T47D (cell line): ENCODE measurements at regions not wholly inside any gene's neighbourhood (a gene's known extent, or its start where the extent isn't known, plus 50 kb on each side); places are given as distances from the start of the nearest gene placed in this dataset.

Source experiments
- DNase-seq, 2 experiments: peaks; one replicate each; pipeline versions ENCODE4 v3.0.0 to v3.0.0-alpha.2; 2011 to 2012; ENCODE audit warnings: low read depth in 1 of 2, low spot score in 1 of 2
- JUND ChIP-seq: IDR thresholded peaks from 2 replicates; pipeline ENCODE4 v1.6.1; 2012; ENCODE audit warnings: low read depth
- in situ Hi-C: cut with HindIII; loops from 2 replicates; pipeline ENCODE4 v1.10.0; 2016; ENCODE audit warnings: low sequenced_read_pairs, low pct_unique_long_range_greater_than_20kb

- in situ Hi-C loops: no loop called here
- TF ChIP-seq JUND: no peak
Measured at GRCh38 chr10:78533776-78534175, 500.1 kb downstream of the RPS24 start.

GRCh38 chr10:78535716-78536218 is 502.1 kb downstream of the RPS24 start:
- no peak for DNase-seq
- TF ChIP-seq JUND: no peak
- in situ Hi-C loops: no loop called here

More at GRCh38 chr10:78533776-78534175, 500.1 kb downstream of the RPS24 start:
- no peak for DNase-seq

- no peak for TF ChIP-seq JUND
- in situ Hi-C loops: no loop called here
- DNase-seq: no peak
Measured at GRCh38 chr10:78537018-78537417, 503.4 kb downstream of the RPS24 start.

- in situ Hi-C loops: no loop called here
- no peak for DNase-seq
- TF ChIP-seq JUND: no peak
Measured at GRCh38 chr10:78539247-78539766, 505.6 kb downstream of the RPS24 start.

- DNase-seq: no peak
- in situ Hi-C loops: no loop called here
- no peak for TF ChIP-seq JUND
Measured at GRCh38 chr10:78540355-78541076, 506.9 kb downstream of the RPS24 start.

- no peak for TF ChIP-seq JUND
- no peak for DNase-seq
- in situ Hi-C loops: no loop called here
Measured at GRCh38 chr10:78541481-78542140, 507.9 kb downstream of the RPS24 start.

GRCh38 chr10:78542141-78542489 is 508.5 kb downstream of the RPS24 start:
- in situ Hi-C loops: no loop called here
- no peak for TF ChIP-seq JUND
- no peak for DNase-seq

- DNase-seq: no peak
- TF ChIP-seq JUND: no peak
- in situ Hi-C loops: no loop called here
Measured at GRCh38 chr10:78542521-78542920, 508.9 kb downstream of the RPS24 start.

- TF ChIP-seq JUND: no peak
- in situ Hi-C loops: no loop called here
- no peak for DNase-seq
Measured at GRCh38 chr10:78543031-78543748, 509.5 kb downstream of the RPS24 start.

GRCh38 chr10:78543749-78544362 is 510.2 kb downstream of the RPS24 start:
- DNase-seq: no peak
- no peak for TF ChIP-seq JUND
- in situ Hi-C loops: no loop called here

- no peak for DNase-seq
- no peak for TF ChIP-seq JUND
- in situ Hi-C loops: no loop called here
Measured at GRCh38 chr10:78544423-78545090, 510.9 kb downstream of the RPS24 start.

GRCh38 chr10:78545756-78546155 is 512.1 kb downstream of the RPS24 start:
- no peak for TF ChIP-seq JUND
- DNase-seq: no peak
- in situ Hi-C loops: no loop called here
